Pons (tissue), 1 donor: ENCODE measurements at regions not wholly inside any gene's neighbourhood (a gene's known extent, or its start where the extent isn't known, plus 50 kb on each side); places are given as distances from the start of the nearest gene placed in this dataset.

Experiments used
- DNase-seq: peaks from one replicate; pipeline ENCODE4 v3.0.0-alpha.2; 2016; ENCODE audit warnings: low spot score

DNA sequence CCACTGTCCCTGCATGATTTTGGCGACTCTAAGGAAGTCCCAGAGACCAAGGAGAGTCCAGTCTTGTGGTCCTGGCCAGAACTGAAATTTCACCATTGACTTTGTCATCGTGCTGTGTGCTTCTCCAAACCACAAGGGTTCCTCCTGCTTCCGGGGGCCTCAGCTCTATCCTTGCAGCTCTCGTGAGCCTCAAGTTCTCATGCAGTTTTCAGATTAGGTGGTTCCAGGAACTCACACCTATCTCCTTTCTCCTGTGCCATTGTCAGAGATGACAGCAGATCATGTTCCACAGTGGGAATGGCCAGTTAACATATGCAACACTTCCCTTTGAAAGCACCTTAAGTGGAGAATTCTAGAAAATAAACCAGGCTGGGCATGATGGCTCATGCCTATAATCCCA, 97.9 kb upstream of the CRHR1 start:
- DNase-seq, result no peak

DNA sequence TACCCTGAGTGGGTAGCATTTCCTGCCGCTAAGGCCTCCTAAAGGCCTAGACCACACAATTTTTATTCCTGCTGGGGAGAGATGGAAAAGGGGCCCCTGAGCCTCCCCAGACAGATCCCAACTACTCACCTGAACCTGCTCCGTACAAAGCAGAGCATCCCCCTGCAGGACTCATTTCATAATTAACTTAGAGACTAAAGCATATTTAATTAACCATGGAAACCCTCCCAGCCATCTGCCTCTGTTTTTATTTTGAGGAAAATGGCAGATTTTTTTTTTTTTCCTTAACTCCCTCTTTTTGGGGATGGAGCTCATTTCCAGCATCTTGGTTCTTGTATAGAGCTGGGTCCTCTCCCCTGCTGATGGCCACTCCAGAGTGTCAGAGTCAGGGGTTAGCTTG, 96.5 kb upstream of the CRHR1 start:
- DNase-seq, result no peak

DNA sequence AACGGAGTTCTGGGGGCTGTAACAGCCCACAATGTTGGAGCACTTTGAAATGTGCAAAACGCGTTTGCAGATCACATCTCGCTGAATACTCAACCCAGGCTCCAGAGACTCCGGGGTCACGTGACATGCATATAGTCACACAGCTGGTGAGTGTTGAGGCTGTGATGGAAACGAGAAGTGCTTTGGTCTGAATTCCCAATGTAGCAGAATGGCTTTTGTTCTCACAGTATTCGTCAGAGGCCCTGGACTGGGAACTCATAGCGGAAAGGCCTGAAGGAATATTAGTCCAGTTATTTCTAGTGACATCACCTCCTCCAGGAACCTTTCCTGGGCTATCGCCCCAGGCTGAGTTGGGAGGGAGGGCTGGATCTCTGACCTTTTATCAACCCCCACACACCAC, 95.8 kb upstream of the CRHR1 start:
- peak; percentile 46 for DNase-seq

DNA sequence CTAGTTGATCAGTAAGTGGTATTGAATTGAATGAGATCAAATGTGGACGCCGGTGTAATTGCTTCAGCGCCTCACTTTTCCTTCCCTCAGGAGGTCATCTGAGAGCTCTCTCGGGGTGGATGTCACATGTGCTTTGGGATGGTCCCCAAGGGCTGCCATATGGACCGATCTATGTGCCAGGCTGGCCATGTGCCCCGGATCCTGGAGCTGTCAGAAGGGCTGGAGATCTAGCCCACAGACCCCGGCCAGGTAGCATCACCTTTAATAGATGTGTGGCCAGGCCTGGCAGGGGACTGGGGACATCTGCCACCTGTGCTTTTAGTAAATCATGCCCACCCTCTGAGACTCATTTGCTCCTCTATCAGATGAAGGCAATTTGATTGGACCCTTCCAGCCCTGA, 95.3 kb upstream of the CRHR1 start:
- no peak for DNase-seq

DNA sequence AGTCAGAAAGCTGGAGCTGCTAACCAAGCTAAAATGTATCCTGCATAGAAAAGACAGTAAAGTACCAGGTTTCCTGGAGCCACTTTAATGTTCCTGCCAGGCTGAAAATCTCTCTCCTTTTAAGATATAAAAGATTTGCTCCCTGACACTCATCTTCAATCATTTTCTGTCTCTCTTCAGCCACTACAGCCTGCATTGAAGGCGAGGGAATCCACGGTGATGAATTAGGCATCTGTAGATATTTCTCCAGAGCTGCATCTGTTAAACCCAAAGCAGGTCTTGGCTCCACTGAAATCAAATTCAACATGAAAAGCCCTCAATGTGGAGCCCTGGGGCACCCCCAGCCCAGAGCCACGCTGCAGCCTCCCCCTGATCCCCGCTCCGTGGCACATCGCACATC, 94.7 kb upstream of the CRHR1 start:
- no peak for DNase-seq

DNA sequence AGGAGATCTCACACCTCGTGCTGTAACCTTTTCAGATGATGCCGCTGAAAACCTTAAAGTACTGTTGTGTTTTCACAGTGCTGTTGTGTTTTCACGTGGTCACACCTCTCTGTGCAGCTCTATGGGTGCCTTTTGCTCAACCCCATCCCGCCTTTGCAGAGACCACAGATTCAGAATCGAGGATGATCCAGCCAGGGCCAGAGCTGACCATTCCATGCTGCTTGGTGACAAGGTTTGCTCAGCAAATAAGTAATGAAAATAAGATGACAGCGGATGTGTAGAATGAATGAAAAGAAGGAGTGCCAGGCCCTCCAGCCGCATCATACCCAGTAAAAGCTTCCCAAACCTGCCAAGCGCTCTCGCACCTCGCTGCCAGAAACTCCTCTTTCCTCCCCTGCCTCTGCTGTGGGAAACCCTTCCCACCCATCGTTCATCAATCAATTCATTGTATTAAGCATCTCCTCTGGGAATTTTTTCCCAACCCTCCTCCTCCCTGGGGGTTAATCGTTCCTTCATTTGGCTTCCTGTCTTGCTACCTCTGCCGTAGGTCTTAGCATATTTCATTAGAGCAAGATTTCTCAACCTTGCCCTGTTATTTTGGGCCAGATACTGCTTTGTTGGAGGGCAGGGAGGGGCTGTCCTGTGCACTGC, 93.4 kb upstream of the CRHR1 start:
- no peak for DNase-seq

DNA sequence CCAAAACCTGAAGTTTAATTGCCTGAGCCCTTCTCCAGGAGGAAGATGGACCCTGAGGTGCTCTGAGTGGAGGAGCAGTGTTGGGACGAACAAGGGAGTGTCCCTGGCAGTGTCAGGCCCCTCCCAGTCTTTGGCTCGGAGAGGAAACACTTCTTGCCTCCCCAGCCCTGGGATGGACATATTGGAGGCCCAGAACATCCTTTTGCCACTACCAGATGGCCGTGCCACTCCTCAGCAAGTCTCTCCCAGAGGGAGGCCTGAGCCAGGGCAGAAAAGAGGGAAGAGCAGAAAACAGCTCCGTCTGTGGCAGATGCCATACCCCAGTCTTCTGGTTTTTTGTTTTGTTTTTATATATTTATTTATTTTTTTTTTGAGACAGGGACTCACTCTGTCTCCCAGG, 91.5 kb upstream of the CRHR1 start:
- DNase-seq, result no peak

DNA sequence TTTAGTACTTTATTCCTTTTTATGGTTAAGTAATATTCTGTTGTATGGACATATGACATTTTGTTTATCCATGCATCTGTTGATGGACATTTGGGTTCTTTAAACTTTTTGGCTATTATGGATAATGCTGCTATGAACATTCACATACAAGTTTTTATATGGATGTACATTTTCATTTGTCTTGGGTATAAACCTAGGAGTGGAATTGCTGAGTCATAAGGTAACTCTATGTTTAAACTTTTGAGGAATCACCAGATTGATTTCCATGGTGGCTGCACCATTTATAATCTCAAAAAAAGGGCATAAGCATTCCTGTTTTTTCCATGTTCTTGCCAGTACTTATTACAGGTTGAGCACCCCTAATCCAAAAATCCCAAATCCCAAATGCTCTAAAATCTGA, 90.3 kb upstream of the CRHR1 start:
- DNase-seq, result no peak

DNA sequence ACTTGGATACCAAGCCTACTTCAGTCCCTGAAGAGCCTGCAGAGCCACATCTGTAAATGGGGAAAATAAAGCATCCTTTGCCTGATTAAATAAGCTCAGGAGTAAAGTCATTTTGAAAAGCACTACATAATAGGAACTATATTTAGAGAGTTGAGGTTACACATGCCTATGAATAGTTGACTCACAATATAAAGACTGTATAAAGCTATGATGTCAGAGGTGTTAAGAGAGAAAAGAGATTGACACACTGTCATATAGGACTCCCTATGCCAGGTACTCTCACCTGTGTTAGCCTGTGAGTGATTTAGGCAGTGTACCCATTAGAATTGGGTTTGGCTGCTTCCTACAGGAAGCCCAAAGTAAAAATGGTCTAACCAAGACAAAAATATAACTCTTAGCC, 87.7 kb upstream of the CRHR1 start:
- DNase-seq, result no peak

DNA sequence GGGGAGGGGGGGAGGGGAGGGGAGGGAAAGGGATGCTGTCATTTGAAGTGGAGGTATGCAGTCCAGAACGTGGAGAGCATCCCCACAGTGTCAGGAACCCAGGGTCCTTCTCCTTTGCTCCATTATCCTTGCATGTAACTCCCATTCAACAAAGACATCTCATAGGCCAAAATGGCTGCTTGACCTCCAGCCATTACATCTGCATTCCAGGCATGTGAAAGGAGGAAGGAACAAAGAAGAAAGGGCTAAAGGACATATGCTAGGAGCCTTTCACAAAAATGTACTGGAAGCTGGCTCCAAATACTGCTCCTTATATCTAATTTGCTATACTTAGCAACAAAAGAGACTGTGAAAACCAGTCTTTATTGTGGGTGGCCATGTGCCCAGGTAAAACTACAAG, 87.0 kb upstream of the CRHR1 start:
- DNase-seq, result no peak

DNA sequence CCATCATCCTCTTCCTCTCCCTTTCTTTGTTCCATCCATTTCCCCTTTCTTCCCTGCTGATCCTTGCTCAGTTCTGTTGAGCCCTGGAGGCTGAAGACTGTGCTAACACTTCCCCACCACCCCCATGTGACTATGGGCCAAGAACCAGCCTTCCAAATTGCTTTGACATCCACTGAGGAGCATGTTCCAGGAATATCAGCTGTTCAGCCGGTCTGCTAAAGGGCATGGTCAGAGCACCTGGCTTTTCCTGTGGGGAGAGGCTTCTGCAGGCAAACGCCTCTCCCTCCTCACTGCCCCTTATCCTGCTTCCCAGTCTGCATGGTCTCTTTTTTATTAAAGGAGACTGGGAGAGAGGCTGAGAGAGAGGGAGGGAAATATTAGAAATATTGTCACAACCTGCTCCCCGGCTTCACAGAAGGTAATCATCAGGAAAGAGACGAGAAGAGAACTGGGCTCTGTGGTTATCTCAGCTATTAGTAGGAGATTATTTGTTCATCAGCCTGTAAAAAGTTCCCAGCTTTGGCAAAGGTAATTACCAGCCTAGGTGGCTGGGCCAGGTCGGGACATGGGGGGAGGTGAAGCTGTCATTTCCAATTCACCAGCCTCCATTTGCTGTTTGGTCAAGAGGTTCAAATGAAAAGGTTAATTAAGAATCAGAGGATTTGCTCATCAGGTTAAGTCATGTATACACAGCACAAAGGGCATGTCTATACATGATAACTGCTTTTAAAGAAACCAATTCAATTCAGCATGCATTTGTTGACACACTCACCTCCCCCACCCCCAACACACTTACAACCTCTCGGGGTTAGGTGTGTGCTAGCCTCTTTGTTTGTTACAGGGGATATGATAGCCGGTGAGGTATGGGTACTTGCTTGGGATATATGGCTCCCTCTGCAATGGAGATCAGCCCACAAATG, 83.7 kb upstream of the CRHR1 start:
- DNase-seq, result no peak

DNA sequence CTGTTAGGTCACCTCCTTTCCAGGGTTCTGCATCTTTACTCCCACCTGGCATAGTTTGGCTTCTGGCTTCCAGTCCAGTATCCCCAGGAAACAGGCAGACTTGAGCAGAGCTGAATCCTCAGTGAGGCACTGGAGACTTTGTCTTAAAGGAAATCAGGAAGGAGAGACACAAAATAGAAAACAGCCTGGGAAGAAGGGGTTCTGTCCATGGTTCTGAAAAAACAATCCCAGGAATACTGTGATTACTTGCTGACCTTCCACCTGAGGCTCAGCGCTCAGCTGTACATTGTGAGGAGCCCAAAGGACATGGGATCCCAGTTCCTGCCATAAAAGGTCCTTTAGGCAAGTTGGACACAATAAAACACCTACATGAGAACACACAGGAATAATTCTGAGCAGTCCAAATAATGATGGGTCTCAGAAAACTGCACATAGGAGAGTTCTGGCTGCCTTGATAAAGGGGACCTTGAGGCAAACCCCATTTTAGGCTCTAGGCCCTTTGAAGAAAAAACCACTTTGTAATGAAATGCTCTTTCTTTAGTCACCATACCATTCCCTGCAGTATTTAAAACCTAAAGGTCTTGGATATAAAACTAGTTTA, 81.4 kb upstream of the CRHR1 start:
- DNase-seq, result no peak

DNA sequence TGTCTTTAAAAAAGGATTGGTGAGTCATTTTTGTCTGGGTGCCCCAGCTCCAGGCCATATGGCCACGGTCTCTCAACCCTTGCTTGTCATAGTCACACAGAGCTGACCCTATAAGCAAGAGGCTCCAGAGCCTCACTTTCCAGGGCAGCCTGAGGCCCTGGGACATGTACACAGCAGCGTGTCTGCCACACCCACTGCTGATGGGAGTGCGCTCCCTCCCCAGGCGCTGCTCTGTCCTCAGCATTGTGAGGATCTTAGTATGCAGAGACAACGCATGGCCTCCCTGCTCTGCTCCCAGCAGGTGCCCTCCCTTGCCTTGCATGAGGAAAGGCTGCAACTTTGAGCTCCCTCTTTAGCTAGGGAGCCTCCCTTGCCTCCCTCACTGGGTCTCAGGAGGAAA, 80.8 kb upstream of the CRHR1 start:
- no peak for DNase-seq

DNA sequence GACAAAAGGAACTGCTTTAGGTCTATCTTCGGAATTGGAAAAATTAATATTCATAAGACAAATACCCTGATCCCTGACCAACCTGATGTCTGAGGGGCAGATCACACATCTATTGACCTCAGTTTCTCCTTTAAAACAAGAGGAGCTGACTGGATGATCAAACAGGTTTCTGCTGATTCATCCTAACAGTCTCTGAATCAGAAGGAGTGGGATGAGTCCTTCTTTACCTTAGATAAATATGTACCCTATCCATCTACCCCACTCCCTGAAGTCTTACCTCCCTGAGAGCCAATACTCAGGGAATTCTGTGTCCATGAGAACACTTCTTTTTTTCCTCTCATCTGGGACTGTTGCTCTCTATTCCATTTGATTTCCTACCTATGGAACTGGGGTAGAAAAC, 80.3 kb upstream of the CRHR1 start:
- DNase-seq, result no peak

DNA sequence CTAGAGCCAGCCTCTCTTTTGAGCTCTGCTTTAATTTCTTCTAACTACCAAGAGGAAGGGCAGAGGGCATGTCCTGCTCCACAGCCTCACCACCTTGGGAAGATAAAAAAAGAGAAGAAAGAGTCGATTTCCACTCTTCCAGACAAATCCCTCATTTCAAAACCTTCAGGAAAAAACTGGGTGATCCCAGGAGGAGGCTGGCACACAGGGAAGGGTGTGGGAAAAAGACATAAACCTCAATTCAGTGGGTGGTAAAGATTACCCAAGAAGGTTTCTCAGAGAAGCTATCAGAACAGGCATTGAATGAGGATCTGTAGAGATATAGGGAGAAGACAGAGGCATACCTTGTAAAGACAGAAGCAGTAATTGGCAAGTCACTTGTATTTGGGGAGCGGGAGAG, 79.9 kb upstream of the CRHR1 start:
- DNase-seq, result no peak

DNA sequence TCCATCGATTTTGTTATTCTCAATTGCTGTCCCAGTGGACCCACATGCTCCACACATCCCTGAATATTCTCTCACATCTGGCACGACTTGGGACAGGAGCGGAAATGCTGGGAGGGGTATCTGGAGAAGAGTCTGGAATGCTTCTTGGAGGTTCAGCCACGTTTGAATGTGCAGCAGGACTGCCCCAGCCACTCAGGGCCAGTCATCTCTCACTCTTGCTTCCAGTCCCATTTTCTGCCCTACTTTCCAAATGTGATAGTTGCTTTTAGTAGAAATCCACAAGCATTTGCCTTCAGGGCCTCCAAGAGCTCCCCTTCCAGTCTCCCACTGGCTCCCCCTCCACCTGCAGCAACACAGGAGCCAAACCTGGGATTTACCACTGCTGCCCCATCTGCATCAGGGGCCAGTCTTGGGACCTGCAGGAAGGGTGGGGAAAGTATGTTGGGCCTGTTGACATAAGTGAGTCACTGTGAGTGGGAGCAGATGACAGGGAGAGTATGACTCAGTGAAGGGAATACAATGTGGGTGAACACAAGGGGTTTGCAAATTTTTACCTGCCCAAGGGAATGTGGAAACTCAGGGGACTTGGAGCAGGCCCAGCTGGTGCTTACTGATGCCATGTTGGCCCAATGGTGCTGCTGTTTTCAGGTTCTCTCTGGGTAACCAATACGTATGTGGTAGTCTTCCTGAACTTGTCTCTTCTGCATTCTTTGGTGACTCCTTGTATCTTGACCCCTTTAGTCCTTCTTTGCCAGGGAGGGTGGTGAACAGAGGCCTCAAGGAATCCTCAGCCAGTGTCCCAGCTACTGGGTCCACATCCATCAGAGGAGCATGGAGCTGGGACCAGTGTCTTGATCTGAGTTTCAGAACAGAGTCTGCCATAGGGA, 78.8 kb upstream of the CRHR1 start:
- no peak for DNase-seq

DNA sequence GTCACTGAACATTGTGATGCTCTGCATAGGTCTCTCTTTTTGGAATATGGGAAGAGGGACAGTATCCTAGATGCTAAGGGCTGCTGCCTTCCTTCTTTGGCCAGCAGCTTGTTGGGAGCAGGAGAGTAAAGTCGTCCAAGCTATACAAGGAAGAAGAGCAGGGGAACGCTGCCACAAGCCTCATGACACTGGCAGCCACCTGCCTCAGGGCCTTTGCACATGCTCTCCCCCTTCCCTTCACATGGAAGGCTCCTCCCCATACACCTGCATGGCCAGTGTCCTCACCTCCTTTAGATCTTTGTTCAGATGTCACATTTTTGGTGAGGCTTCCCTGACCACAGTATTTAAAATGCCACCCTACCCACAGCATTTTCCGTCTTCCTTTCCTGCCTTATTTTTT, 78.1 kb upstream of the CRHR1 start:
- no peak for DNase-seq

DNA sequence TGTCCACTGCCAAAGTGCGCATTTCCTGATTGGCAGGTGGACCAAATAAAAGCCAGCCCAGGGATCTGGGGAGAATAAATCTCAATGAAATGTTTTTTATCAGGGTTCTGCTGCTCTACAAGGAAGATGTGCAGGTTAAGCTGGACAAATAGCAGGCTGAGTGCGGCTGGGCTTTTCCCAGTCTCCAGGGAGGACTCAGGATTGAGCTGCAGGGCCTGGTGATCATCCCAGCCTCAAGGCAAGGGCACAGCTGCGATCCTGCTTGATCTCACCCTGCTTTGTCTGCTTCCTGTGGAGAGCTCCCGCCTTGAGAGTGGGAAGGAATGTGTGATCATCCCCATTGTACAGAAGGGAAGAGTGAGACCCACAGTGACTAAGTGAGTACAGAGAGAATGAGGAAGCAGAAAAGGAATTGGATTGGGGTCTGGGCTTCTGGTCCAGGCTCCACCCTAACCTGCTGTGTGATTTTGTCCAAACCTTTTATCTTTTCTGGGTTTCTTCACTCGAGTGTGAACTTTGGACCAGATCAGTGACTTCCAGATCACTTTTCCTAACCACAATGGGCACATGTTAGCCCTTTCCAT, 75.3 kb upstream of the CRHR1 start:
- no peak for DNase-seq

DNA sequence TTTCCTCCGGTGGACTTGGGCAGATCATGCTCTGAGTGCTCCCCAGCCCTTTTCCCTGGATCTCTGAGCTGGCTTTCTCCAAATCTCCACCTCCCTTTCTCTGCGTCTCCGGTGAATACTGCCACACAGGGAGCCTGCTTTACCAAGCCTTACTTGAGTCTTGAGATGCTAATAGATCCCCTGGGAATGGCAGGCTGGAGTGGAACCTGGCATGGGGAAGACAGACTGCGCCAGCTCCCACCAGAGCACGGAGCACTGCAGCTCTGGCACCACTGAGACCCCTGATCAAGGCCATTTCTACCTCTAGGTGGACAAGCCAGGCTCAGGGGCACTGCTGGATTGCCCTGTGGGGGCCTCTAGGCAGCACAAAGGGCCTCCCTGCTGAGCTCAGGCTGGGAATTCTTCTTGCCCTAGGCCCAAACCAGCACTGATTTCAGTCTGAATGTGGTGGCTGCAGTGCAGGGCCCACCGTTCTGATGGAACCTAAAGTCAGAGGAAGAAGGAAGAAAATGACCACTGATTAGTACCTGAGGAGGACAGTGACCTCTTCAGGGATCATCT, 74.3 kb upstream of the CRHR1 start:
- no peak for DNase-seq

DNA sequence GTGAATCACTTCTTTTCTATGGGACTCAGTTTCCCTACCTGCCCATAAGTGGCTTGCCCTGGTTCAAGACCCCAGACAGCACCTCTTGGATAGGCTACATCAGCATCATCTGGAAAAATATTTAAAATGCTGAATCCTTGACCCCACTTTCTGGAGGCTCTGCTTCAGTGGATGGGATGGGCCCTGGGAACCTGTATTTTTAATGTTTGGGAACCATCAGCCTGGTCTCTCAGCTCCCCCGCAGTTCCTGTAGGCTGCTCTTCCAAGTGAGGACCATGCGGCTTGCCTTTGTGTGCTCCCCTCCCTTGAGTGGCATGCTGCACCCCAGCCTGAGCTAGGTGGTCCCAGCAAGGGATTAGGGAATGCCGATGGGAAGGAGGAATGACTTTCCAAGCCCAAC, 68.3 kb upstream of the CRHR1 start:
- DNase-seq, result no peak

DNA sequence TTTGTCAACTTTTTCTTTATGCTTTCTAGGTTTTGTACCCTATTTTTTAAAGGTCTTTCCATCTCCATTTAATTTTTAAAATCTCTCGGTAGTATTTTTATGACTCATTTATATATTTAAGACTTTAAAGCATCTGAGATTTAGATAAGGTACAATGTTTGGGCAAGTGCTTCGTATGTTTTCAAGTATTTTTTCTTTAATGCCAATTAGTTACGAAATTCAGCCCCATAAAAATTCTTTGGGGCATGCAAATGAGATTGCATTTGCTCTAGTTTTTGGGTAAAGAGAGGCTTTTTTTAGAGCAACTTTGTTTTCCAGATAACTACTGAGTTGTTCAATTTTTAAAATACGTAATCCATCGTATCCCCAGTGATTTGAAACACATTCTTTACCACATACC, 65.3 kb upstream of the CRHR1 start:
- no peak for DNase-seq
